Stomach (tissue), 8 donors: ENCODE measurements at regions not wholly inside any gene's neighbourhood (a gene's known extent, or its start where the extent isn't known, plus 50 kb on each side); places are given as distances from the start of the nearest gene placed in this dataset.

Experiments
- DNase-seq, 2 donors: peaks; one replicate each; pipeline versions ENCODE4 v3.0.0 to v3.0.0-alpha.2; 2013 to 2019
- H3K27ac ChIP-seq, 5 donors: fragments of 200-600 bp in 4 of 5; sonication (generic) in 4 of 5; one replicate each; pipeline ENCODE4 v1.5.1; 2013 to 2019; ENCODE audit warnings: mild to moderate bottlenecking in 1 of 5, moderate library complexity in 1 of 5
- H3K27me3 ChIP-seq, 3 donors: fragments of 200-600 bp; sonication (generic); one replicate each; pipeline ENCODE4 v1.5.1; 2017 to 2019; ENCODE audit warnings: mixed run types in 1 of 3
- H3K36me3 ChIP-seq, 4 donors: fragments of 200-600 bp; sonication (generic); 1 replicate in 3 of 4; 2 replicates in 1 of 4; pipeline ENCODE4 v1.5.1; 2016 to 2019
- H3K4me1 ChIP-seq, 4 donors: fragments of 200-600 bp; sonication (generic); one replicate each; pipeline ENCODE4 v1.5.1; 2016 to 2019
- H3K4me3 ChIP-seq, 4 donors: fragments of 200-600 bp; sonication (generic) in 3 of 4; one replicate each; pipeline ENCODE4 v1.5.1; 2016 to 2019; ENCODE audit warnings: mild to moderate bottlenecking in 1 of 4
- H3K9me3 ChIP-seq, 4 donors: fragments of 200-600 bp; sonication (generic); one replicate each; pipeline ENCODE4 v1.5.1; 2016 to 2019
- CTCF ChIP-seq, 7 experiments: fragments of 450-650 bp in 4 of 7; fragments of 200-600 bp in 3 of 7; sonication (generic) in 3 of 7; IDR thresholded peaks; one replicate each; pipeline ENCODE4 v1.5.1; 2016 to 2019; ENCODE audit warnings: antibody characterized with exemption in 7 of 7, control low read depth in 2 of 7, mild to moderate bottlenecking in 1 of 7
- EP300 ChIP-seq: sonication (generic); formaldehyde crosslinking; IDR thresholded peaks from one replicate; pipeline ENCODE4 v1.6.1; 2017; ENCODE audit warnings: antibody characterized with exemption
- POLR2A ChIP-seq, 4 donors: fragments of 450-650 bp; IDR thresholded peaks; one replicate each; pipeline ENCODE4 v1.6.1; 2016; ENCODE audit warnings: antibody characterized with exemption in 4 of 4, control low read depth in 2 of 4, mild to moderate bottlenecking in 1 of 4, moderate library complexity in 1 of 4
- POLR2AphosphoS5 ChIP-seq, 3 donors: sonication (generic); formaldehyde crosslinking; IDR thresholded peaks; one replicate each; pipeline ENCODE4 v1.6.1; 2016; ENCODE audit warnings: antibody characterized with exemption in 3 of 3
- WGBS, 5 donors: extraction: QIAGEN DNeasy Blood & Tissue Kit in 3 of 5; methylation state at CpG; one replicate each; pipeline versions ENCODE4 v1.1.5 to v1.1.7; 2013 to 2018; 5-methylcytosine and 5-hydroxymethylcytosine counted together
- intact Hi-C: fragments of 100-400 bp; cut with DNase I; formaldehyde crosslinking; loops from one replicate; pipeline ENCODE4 v1.15.1; 2023; ENCODE audit warnings: low total_unique reads
- donor health status: healthy with polysubstance abuse.
- donor health status: Bipolar disorder and iron deficiency.
- donor health status: healthy.

GRCh38 chr12:38585086-38585485, 268.5 kb downstream of the ALG10B start:
- TF ChIP-seq POLR2A (IDR thresholded peaks at IDR 0.05): no peak
- no peak for TF ChIP-seq CTCF (IDR thresholded peaks at IDR 0.05)
- no peak for TF ChIP-seq EP300
- TF ChIP-seq POLR2AphosphoS5 (IDR thresholded peaks at IDR 0.05): no peak
- DNase-seq: no peak
- H3K27ac ChIP-seq: no peak overlapping the region
- H3K36me3 ChIP-seq: no peaks in the 10 kb centered on the region
- H3K9me3 ChIP-seq: no peaks in the 10 kb centered on the region
- H3K4me3 ChIP-seq: no peak overlapping the region
- H3K4me1 ChIP-seq: no peaks in the 10 kb centered on the region
- intact Hi-C loops: no loop called here
- no peaks in the 10 kb centered on the region for H3K27me3 ChIP-seq
- WGBS, 5 donors: 48 to 60% (median 58%) methylated on average over 2 of the region's 2 CpGs

- no peaks in the 10 kb centered on the region for H3K36me3 ChIP-seq
- no peaks in the 10 kb centered on the region for H3K27me3 ChIP-seq
- no peak overlapping the region for H3K27ac ChIP-seq
- TF ChIP-seq POLR2A (IDR thresholded peaks at IDR 0.05) (no peak), EP300 (no peak), POLR2AphosphoS5 (IDR thresholded peaks at IDR 0.05) (no peak), CTCF (IDR thresholded peaks at IDR 0.05) (no peak)
- H3K9me3 ChIP-seq: no peaks in the 10 kb centered on the region
- H3K4me3 ChIP-seq: no peak overlapping the region
- H3K4me1 ChIP-seq: no peaks in the 10 kb centered on the region
- DNase-seq: no peak
- intact Hi-C loops: no loop called here
These were observed 270.2 kb downstream of the ALG10B start for GRCh38 chr12:38586789-38587188.

- intact Hi-C loops: no loop called here
- no peak overlapping the region for H3K27ac ChIP-seq
- no peaks in the 10 kb centered on the region for H3K27me3 ChIP-seq
- no peaks in the 10 kb centered on the region for H3K9me3 ChIP-seq
- WGBS, 5 donors: 46 to 73% (median 55%) methylated on average over 1 of the region's 1 CpG
- H3K4me3 ChIP-seq: no peak overlapping the region
- no peaks in the 10 kb centered on the region for H3K4me1 ChIP-seq
- no peak for DNase-seq
- TF ChIP-seq EP300: no peak
- no peak for TF ChIP-seq CTCF (IDR thresholded peaks at IDR 0.05)
- no peak for TF ChIP-seq POLR2A (IDR thresholded peaks at IDR 0.05)
- no peak for TF ChIP-seq POLR2AphosphoS5 (IDR thresholded peaks at IDR 0.05)
- no peaks in the 10 kb centered on the region for H3K36me3 ChIP-seq
These were observed 271.0 kb downstream of the ALG10B start for GRCh38 chr12:38587594-38587993.

GRCh38 chr12:38588624-38589305, 272.2 kb downstream of the ALG10B start:
- WGBS, 5 donors: 21 to 33% (median 30%) methylated on average over 4 of the region's 4 CpGs
- Histone ChIP-seq H3K4me3 (no peak overlapping the region), H3K9me3 (no peaks in the 10 kb centered on the region), H3K36me3 (no peaks in the 10 kb centered on the region), H3K4me1 (no peaks in the 10 kb centered on the region), H3K27me3 (no peaks in the 10 kb centered on the region), H3K27ac (no peak overlapping the region)
- DNase-seq: no peak
- TF ChIP-seq POLR2AphosphoS5 (IDR thresholded peaks at IDR 0.05): no peak
- TF ChIP-seq POLR2A (IDR thresholded peaks at IDR 0.05): no peak
- TF ChIP-seq EP300: no peak
- TF ChIP-seq CTCF (IDR thresholded peaks at IDR 0.05): no peak
- intact Hi-C loops: no loop called here
